HCT116 (cell line): ENCODE measurements at regions not wholly inside any gene's neighbourhood (a gene's known extent, or its start where the extent isn't known, plus 50 kb on each side); places are given as distances from the start of the nearest gene placed in this dataset.

Experiments used
- CBX3 ChIP-seq: IDR thresholded peaks from 2 replicates; pipeline ENCODE4 v1.6.1; 2012; ENCODE audit warnings: low read depth
- EZH2 ChIP-seq: fragments of 200-600 bp; sonication (generic); IDR thresholded peaks from 2 replicates; pipeline ENCODE4 v1.6.1; 2017; ENCODE audit warnings: antibody characterized with exemption, mixed run types
- FOSL1 ChIP-seq: IDR thresholded peaks from 2 replicates; pipeline ENCODE4 v1.6.1; 2012; ENCODE audit warnings: low read depth
- JUND ChIP-seq: IDR thresholded peaks from 2 replicates; pipeline ENCODE4 v1.6.1; 2012
- POLR2A ChIP-seq: IDR thresholded peaks from 2 replicates; pipeline ENCODE4 v1.7.0; 2011; ENCODE audit warnings: borderline replicate concordance; ENCODE audit not compliant: insufficient read depth, insufficient read length; ENCODE audit errors: extremely low read depth
- POLR2AphosphoS5 ChIP-seq: IDR thresholded peaks from 2 replicates; pipeline ENCODE4 v1.6.1; 2011; ENCODE audit warnings: mild to moderate bottlenecking, low read depth, low read length, moderate library complexity
- RAD21 ChIP-seq: IDR thresholded peaks from 2 replicates; pipeline ENCODE4 v1.6.1; 2012; ENCODE audit warnings: low read depth, mild to moderate bottlenecking
- REST ChIP-seq: IDR thresholded peaks from 2 replicates; pipeline ENCODE4 v1.6.1; 2012; ENCODE audit warnings: low read depth
- SIN3A ChIP-seq: IDR thresholded peaks from 2 replicates; pipeline ENCODE4 v1.6.1; 2012; ENCODE audit warnings: low read depth
- SRF ChIP-seq: IDR thresholded peaks from 2 replicates; pipeline ENCODE4 v1.6.1; 2012; ENCODE audit warnings: low read depth
- YY1 ChIP-seq: IDR thresholded peaks from 2 replicates; pipeline ENCODE4 v1.6.1; 2011; ENCODE audit warnings: low read length, low read depth, moderate library complexity, mild to moderate bottlenecking; ENCODE audit not compliant: insufficient replicate concordance; ENCODE audit errors: extremely low read depth
- ZNF274 ChIP-seq: fragments of 200-500 bp; sonication (Bioruptor generic); IDR thresholded peaks from 2 replicates; pipeline ENCODE4 v1.6.1; 2014; ENCODE audit warnings: mild to moderate bottlenecking, low read depth, low read length, inconsistent platforms
- TF ChIP-seq, protein P1 (sequence below), 3 experiments: fragments of 200-600 bp in 1 of 3; sonication (generic) in 1 of 3; IDR thresholded peaks in 2 of 3; conservative IDR thresholded peaks in 1 of 3; 2 replicates each; pipeline ENCODE4 v1.5.1; 2012 to 2017; ENCODE audit warnings: low read depth in 2 of 3, low read length in 2 of 3, antibody characterized with exemption in 1 of 3, borderline replicate concordance in 1 of 3, control low read depth in 1 of 3, mild to moderate bottlenecking in 1 of 3, mixed read lengths in 1 of 3, mixed run types in 1 of 3, moderate library complexity in 1 of 3; ENCODE audit not compliant: insufficient read depth in 1 of 3
- TF ChIP-seq, protein P2 (sequence below): IDR thresholded peaks from 2 replicates; pipeline ENCODE4 v1.6.1; 2011; ENCODE audit warnings: mild to moderate bottlenecking, low read length, moderate library complexity; ENCODE audit not compliant: insufficient replicate concordance; ENCODE audit errors: extremely low read depth

DNA sequence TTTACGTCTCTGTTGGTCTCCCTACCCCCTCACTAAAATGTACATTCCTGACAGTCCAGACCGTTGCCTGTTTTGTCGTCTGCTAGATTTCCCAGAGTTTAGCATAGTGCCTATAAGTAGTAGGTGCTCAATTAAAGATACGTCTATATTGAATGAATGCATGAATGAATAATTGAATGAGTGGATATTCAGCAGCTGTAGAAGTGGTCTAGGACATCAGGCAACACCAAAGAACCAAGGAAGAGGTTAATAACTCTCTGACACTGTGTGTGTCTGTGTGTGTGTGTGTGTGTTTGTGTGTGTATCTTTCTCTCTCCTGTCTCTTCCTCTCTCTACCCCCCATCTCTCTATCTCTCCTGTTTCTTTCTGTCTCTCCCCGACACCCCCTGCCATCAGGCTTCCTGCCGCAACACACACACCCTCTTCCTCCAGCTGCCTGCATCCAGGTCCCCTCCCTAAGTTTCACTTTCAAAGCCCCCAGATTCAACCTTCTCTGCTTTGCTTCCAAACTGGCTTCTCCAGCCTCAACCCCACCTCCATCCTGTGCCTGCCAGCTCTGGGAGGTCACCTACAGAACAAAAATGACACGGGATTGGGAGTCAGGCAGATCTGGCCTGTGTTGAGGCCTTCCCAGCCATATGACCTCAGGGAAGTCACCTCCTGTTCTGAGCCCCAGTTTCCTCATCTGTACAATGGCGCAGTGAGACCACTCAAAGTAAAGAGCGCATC is 119.9 kb upstream of the NCOR2 start:
- no peak for TF ChIP-seq SIN3A
- TF ChIP-seq CBX3: no peak
- TF ChIP-seq, protein P1, sequence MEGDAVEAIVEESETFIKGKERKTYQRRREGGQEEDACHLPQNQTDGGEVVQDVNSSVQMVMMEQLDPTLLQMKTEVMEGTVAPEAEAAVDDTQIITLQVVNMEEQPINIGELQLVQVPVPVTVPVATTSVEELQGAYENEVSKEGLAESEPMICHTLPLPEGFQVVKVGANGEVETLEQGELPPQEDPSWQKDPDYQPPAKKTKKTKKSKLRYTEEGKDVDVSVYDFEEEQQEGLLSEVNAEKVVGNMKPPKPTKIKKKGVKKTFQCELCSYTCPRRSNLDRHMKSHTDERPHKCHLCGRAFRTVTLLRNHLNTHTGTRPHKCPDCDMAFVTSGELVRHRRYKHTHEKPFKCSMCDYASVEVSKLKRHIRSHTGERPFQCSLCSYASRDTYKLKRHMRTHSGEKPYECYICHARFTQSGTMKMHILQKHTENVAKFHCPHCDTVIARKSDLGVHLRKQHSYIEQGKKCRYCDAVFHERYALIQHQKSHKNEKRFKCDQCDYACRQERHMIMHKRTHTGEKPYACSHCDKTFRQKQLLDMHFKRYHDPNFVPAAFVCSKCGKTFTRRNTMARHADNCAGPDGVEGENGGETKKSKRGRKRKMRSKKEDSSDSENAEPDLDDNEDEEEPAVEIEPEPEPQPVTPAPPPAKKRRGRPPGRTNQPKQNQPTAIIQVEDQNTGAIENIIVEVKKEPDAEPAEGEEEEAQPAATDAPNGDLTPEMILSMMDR (IDR thresholded peaks at IDR 0.05 in 2 of 3, conservative IDR thresholded peaks at IDR 0.05 in 1 of 3; ENCODE audit: borderline replicate concordance in 1 of 3, insufficient read depth in 1 of 3, low read depth in 2 of 3, low read length in 2 of 3): no peak
- no peak for TF ChIP-seq EZH2
- no peak for TF ChIP-seq POLR2A
- TF ChIP-seq ZNF274: no peak
- no peak for TF ChIP-seq YY1
- no peak for TF ChIP-seq JUND
- no peak for TF ChIP-seq REST
- TF ChIP-seq POLR2AphosphoS5: no peak
- no peak for TF ChIP-seq FOSL1
- TF ChIP-seq, protein P2, sequence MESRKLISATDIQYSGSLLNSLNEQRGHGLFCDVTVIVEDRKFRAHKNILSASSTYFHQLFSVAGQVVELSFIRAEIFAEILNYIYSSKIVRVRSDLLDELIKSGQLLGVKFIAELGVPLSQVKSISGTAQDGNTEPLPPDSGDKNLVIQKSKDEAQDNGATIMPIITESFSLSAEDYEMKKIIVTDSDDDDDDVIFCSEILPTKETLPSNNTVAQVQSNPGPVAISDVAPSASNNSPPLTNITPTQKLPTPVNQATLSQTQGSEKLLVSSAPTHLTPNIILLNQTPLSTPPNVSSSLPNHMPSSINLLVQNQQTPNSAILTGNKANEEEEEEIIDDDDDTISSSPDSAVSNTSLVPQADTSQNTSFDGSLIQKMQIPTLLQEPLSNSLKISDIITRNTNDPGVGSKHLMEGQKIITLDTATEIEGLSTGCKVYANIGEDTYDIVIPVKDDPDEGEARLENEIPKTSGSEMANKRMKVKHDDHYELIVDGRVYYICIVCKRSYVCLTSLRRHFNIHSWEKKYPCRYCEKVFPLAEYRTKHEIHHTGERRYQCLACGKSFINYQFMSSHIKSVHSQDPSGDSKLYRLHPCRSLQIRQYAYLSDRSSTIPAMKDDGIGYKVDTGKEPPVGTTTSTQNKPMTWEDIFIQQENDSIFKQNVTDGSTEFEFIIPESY: no peak
- no peak for TF ChIP-seq SRF
- TF ChIP-seq RAD21: no peak
